ENCODE measurements at regions not wholly inside any gene's neighbourhood (a gene's known extent, or its start where the extent isn't known, plus 50 kb on each side); places are given as distances from the start of the nearest gene placed in this dataset.

DNA sequence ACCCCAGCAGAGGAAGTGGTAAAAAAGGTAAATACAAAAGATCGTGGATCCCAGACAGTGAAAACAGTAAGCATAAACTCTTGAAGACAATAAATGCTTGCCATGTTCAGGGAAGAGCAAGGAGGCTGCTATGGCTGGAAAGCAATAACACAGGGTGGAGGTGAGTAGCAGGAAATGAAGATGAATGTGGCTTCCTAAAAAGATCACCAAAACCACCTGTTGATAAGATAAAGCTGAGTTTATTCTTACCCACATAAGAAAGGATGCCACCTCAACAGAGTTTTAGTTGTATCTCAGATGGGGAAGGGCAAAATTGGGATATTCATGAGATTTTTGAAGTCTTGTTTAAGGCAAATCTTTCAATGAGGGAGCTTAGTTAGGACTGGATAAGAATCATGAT lies 273.3 kb downstream of the MSX2 start:
- H3K4me2 ChIP-seq (ENCODE audit: low read length) = no peak overlapping the region

DNA sequence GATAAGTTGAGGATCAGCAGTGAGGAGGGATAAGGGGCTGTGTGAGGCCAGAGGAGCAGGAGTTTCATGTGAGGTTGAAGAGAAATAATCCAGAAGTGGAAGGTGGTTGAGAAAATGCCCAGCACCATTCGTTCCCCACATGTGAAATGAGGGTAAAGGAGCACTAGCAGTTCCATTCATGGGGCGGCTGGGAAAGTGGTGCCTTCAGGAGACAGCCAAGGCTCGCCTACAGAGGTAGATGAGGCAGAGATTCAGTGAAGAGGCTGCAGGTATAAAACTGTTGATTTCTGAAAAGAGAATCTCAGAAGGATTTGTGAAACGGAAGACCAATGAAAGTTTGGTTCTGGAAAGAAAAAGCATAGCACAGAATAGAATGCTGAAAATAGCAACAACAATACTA lies 272.6 kb downstream of the MSX2 start:
- TF ChIP-seq CTCF (IDR thresholded peaks at IDR 0.05) = no peak
- Histone ChIP-seq H3K4me3 (ENCODE audit: low read depth, low read length) (no peak overlapping the region), H3K79me2 (no peaks in the 10 kb centered on the region), H3K4me1 (no peaks in the 10 kb centered on the region), H2AFZ (no peak overlapping the region), H3K9ac (no peak overlapping the region), H3K36me3 (ENCODE audit: control insufficient read depth, insufficient read depth, low read length) (no peaks in the 10 kb centered on the region), H3K4me2 (ENCODE audit: low read length) (no peak overlapping the region), H3K9me3 (ENCODE audit: control insufficient read depth, low read length) (no peaks in the 10 kb centered on the region), H3K27me3 (ENCODE audit: control insufficient read depth, insufficient read depth, low read length) (no peaks in the 10 kb centered on the region), H3K27ac (no peak overlapping the region)

More for the DNA sequence above, 273.3 kb downstream of the MSX2 start:
- H3K27me3 ChIP-seq (ENCODE audit: control insufficient read depth, insufficient read depth, low read length) = no peaks in the 10 kb centered on the region
- no peak overlapping the region for H3K27ac ChIP-seq
- H3K9ac ChIP-seq = no peak overlapping the region
- TF ChIP-seq CTCF (IDR thresholded peaks at IDR 0.05) = no peak
- no peaks in the 10 kb centered on the region for H3K4me1 ChIP-seq
- H3K79me2 ChIP-seq = no peaks in the 10 kb centered on the region
- H2AFZ ChIP-seq = no peak overlapping the region
- no peaks in the 10 kb centered on the region for H3K9me3 ChIP-seq (ENCODE audit: control insufficient read depth, low read length)
- H3K36me3 ChIP-seq (ENCODE audit: control insufficient read depth, insufficient read depth, low read length) = no peaks in the 10 kb centered on the region
- H3K4me3 ChIP-seq (ENCODE audit: low read depth, low read length) = no peak overlapping the region

GRCh38 chr5:174995827-174996226 lies 271.4 kb downstream of the MSX2 start:
- H3K9ac ChIP-seq = no peak overlapping the region
- no peak overlapping the region for H3K4me3 ChIP-seq (ENCODE audit: low read depth, low read length)
- H3K27me3 ChIP-seq (ENCODE audit: control insufficient read depth, insufficient read depth, low read length) = no peaks in the 10 kb centered on the region
- no peak for TF ChIP-seq CTCF (IDR thresholded peaks at IDR 0.05)
- no peaks in the 10 kb centered on the region for H3K4me1 ChIP-seq
- H3K27ac ChIP-seq = no peak overlapping the region
- H2AFZ ChIP-seq = no peak overlapping the region
- H3K4me2 ChIP-seq (ENCODE audit: low read length) = no peak overlapping the region
- no peaks in the 10 kb centered on the region for H3K9me3 ChIP-seq (ENCODE audit: control insufficient read depth, low read length)
- no peaks in the 10 kb centered on the region for H3K36me3 ChIP-seq (ENCODE audit: control insufficient read depth, insufficient read depth, low read length)
- no peaks in the 10 kb centered on the region for H3K79me2 ChIP-seq

- H3K9me3 ChIP-seq (ENCODE audit: control insufficient read depth, low read length) = no peaks in the 10 kb centered on the region
- no peaks in the 10 kb centered on the region for H3K36me3 ChIP-seq (ENCODE audit: control insufficient read depth, insufficient read depth, low read length)
- H3K79me2 ChIP-seq = no peaks in the 10 kb centered on the region
- H3K27ac ChIP-seq = no peak overlapping the region
- no peak overlapping the region for H3K4me3 ChIP-seq (ENCODE audit: low read depth, low read length)
- H2AFZ ChIP-seq = no peak overlapping the region
- no peak for TF ChIP-seq CTCF (IDR thresholded peaks at IDR 0.05)
- H3K4me2 ChIP-seq (ENCODE audit: low read length) = no peak overlapping the region
- no peaks in the 10 kb centered on the region for H3K27me3 ChIP-seq (ENCODE audit: control insufficient read depth, insufficient read depth, low read length)
- H3K9ac ChIP-seq = no peak overlapping the region
- no peaks in the 10 kb centered on the region for H3K4me1 ChIP-seq
Observed at GRCh38 chr5:174991847-174992246, 267.5 kb downstream of the MSX2 start.

GRCh38 chr5:174990909-174991308 lies 266.5 kb downstream of the MSX2 start:
- H2AFZ ChIP-seq = no peak overlapping the region
- no peak for TF ChIP-seq CTCF (IDR thresholded peaks at IDR 0.05)
- no peaks in the 10 kb centered on the region for H3K79me2 ChIP-seq
- H3K9ac ChIP-seq = no peak overlapping the region
- H3K36me3 ChIP-seq (ENCODE audit: control insufficient read depth, insufficient read depth, low read length) = no peaks in the 10 kb centered on the region
- no peak overlapping the region for H3K4me3 ChIP-seq (ENCODE audit: low read depth, low read length)
- H3K27ac ChIP-seq = no peak overlapping the region
- H3K4me1 ChIP-seq = no peaks in the 10 kb centered on the region
- no peaks in the 10 kb centered on the region for H3K9me3 ChIP-seq (ENCODE audit: control insufficient read depth, low read length)
- no peaks in the 10 kb centered on the region for H3K27me3 ChIP-seq (ENCODE audit: control insufficient read depth, insufficient read depth, low read length)
- H3K4me2 ChIP-seq (ENCODE audit: low read length) = no peak overlapping the region

Measured in parathyroid adenoma (tissue), 2 donors.